CD4-positive, CD25-positive, alpha-beta regulatory T cell (primary cell): ENCODE measurements at regions not wholly inside any gene's neighbourhood (a gene's known extent, or its start where the extent isn't known, plus 50 kb on each side); places are given as distances from the start of the nearest gene placed in this dataset.
"Not testable (repeated sequence)": the region's sequence is repeated elsewhere in the genome, so short reads cannot be mapped to it uniquely, and the experiment has no call there.

Source experiments
- ATAC-seq, 2 donors: fragments of 150-1000 bp; cut with Tn5 transposase; one replicate each; pipeline ENCODE4 v1.10.0; 2021; ENCODE audit warnings: low read depth in 2 of 2, moderate number of reproducible peaks in 2 of 2, moderate library complexity in 1 of 2
- DNase-seq, 3 donors: peaks; one replicate each; pipeline versions ENCODE4 v3.0.0 to v3.0.0-alpha.2; 2012 to 2022; ENCODE audit warnings: mixed read lengths in 1 of 3
- H3K27ac ChIP-seq: one replicate; pipeline ENCODE4 v1.7.0; 2013; ENCODE audit warnings: mild to moderate bottlenecking, low read length; ENCODE audit not compliant: insufficient read depth, poor library complexity, severe bottlenecking
- H3K27me3 ChIP-seq: one replicate; pipeline ENCODE4 v1.7.0; 2013; ENCODE audit warnings: low read length; ENCODE audit not compliant: control insufficient read depth, insufficient read depth
- H3K36me3 ChIP-seq: one replicate; pipeline ENCODE4 v1.7.0; 2013; ENCODE audit warnings: mild to moderate bottlenecking, low read length, moderate library complexity; ENCODE audit not compliant: control insufficient read depth, insufficient read depth
- H3K4me1 ChIP-seq: 2 replicates; pipeline ENCODE4 v1.7.0; 2013; ENCODE audit warnings: mild to moderate bottlenecking, low read length; ENCODE audit not compliant: insufficient read depth, control insufficient read depth, poor library complexity, severe bottlenecking
- H3K4me3 ChIP-seq: one replicate; pipeline ENCODE4 v1.7.0; 2013; ENCODE audit warnings: low read depth, mild to moderate bottlenecking, low read length, moderate library complexity
- H3K9me3 ChIP-seq, 2 experiments: 1 replicate in 1 of 2; 2 replicates in 1 of 2; pipeline ENCODE4 v1.7.0; 2013; ENCODE audit warnings: low read length in 2 of 2, mild to moderate bottlenecking in 1 of 2, moderate library complexity in 1 of 2; ENCODE audit not compliant: control insufficient read depth in 2 of 2
- H3K27ac Mint-ChIP-seq, 3 donors: one replicate each; pipeline ENCODE4 v1.8.0; 2020 to 2022; ENCODE audit warnings: mild to moderate bottlenecking in 3 of 3, mixed read lengths in 3 of 3, moderate library complexity in 2 of 3
- H3K27me3 Mint-ChIP-seq: one replicate; pipeline ENCODE4 v1.8.0; 2022; ENCODE audit warnings: mild to moderate bottlenecking, mixed read lengths
- H3K36me3 Mint-ChIP-seq: one replicate; pipeline ENCODE4 v1.8.0; 2020; ENCODE audit warnings: mixed read lengths
- H3K4me1 Mint-ChIP-seq, 4 donors: one replicate each; pipeline ENCODE4 v1.8.0; 2020 to 2022; ENCODE audit warnings: mixed read lengths in 4 of 4, mild to moderate bottlenecking in 1 of 4
- H3K4me3 Mint-ChIP-seq, 4 donors: one replicate each; pipeline ENCODE4 v1.8.0; 2020 to 2022; ENCODE audit warnings: mild to moderate bottlenecking in 4 of 4, mixed read lengths in 4 of 4, moderate library complexity in 3 of 4
- H3K9me3 Mint-ChIP-seq, 7 donors: one replicate each; pipeline ENCODE4 v1.8.0; 2020 to 2022; ENCODE audit warnings: mixed read lengths in 7 of 7, mild to moderate bottlenecking in 3 of 7, moderate library complexity in 2 of 7

DNA sequence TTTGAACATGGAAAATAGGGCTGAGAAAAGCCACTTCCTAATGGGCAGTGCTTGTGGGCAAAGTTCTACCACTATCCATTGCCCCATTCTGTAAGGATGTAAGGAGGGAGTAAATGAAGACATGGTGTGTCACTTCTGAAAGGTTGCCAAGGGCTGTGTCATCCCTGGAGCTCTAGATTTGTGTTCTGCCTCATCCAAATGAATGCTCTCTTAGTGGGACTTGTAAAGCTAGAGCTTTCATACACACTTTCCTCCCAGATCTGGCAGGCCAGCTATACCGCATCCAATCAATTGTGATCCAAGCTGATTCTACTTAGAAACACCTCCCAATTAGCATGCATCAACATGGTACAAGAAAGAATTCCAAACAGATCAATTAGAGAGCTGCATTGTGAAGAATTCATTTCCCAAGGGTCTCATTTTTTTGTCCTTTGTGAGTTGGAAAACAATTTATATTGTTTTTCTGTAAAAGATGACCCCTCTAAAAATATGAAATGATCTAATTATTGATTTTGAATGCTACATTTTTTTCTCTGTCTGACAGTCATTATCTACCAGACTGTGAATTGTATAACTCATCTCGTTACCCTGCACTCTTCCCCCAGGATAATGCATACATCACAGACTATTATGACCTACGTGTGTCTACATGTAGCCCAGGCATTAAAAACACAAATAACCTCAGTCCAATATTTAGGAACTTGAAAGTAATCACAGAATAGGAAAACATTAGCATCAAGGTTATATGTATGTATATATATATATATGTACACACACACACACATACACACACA lies 117.1 kb upstream of the DUSP10 start:
- Histone ChIP-seq H3K27me3 (no peaks in the 10 kb centered on the region), H3K27ac (no peak overlapping the region), H3K36me3 (no peaks in the 10 kb centered on the region), H3K4me3 (no peak overlapping the region), H3K4me1 (no peaks in the 10 kb centered on the region), H3K9me3 (no peaks in the 10 kb centered on the region)
- Mint-ChIP-seq H3K9me3 (no peaks in the 10 kb centered on the region), H3K4me3 (no peak overlapping the region), H3K27me3 (no peaks in the 10 kb centered on the region), H3K27ac (no peak overlapping the region), H3K4me1 (no peaks in the 10 kb centered on the region), H3K36me3 (no peaks in the 10 kb centered on the region)
- DNase-seq: no peak
- ATAC-seq: no peak

DNA sequence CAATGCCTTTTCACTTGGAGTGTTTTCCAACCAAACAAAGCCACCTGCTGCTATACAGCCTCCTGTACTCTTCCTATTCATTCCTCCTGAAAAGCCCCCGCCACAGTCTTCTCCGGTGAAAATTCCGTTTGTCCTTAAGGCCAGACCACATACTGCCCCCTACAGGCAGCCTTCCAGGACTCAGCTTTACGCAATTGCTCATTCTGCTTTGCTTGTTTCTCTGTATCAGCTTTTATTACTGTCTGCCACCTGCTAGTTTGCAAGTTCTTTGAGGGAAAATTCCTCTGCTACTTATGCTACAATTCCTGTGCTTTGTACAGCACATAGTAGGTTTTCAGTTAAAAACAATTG lies 115.2 kb upstream of the DUSP10 start:
- DNase-seq, H3K36me3 Mint-ChIP-seq, H3K4me3 ChIP-seq, H3K9me3 ChIP-seq, H3K27ac ChIP-seq, ATAC-seq, H3K27me3 ChIP-seq, H3K4me3 Mint-ChIP-seq, H3K9me3 Mint-ChIP-seq, H3K4me1 Mint-ChIP-seq, H3K27me3 Mint-ChIP-seq, H3K36me3 ChIP-seq, H3K4me1 ChIP-seq: not testable (repeated sequence)
- peak overlapping the region in 1 of 3 donors; percentile 97 for H3K27ac Mint-ChIP-seq

- H3K36me3 ChIP-seq: no peaks in the 10 kb centered on the region
- no peaks in the 10 kb centered on the region for H3K27me3 Mint-ChIP-seq
- H3K4me1 Mint-ChIP-seq: no peaks in the 10 kb centered on the region
- peak overlapping the region in 1 of 3 donors; percentile 97 for H3K27ac Mint-ChIP-seq
- no peaks in the 10 kb centered on the region for H3K27me3 ChIP-seq
- no peaks in the 10 kb centered on the region for H3K9me3 ChIP-seq
- no peaks in the 10 kb centered on the region for H3K36me3 Mint-ChIP-seq
- no peaks in the 10 kb centered on the region for H3K4me1 ChIP-seq
- H3K27ac ChIP-seq: no peak overlapping the region
- H3K4me3 Mint-ChIP-seq: no peak overlapping the region
- H3K4me3 ChIP-seq: no peak overlapping the region
- H3K9me3 Mint-ChIP-seq: no peaks in the 10 kb centered on the region
- ATAC-seq (peak; percentile 40 to 44), DNase-seq (no peak)
Observed at GRCh38 chr1:221856228-221857093, 114.6 kb upstream of the DUSP10 start.

DNA sequence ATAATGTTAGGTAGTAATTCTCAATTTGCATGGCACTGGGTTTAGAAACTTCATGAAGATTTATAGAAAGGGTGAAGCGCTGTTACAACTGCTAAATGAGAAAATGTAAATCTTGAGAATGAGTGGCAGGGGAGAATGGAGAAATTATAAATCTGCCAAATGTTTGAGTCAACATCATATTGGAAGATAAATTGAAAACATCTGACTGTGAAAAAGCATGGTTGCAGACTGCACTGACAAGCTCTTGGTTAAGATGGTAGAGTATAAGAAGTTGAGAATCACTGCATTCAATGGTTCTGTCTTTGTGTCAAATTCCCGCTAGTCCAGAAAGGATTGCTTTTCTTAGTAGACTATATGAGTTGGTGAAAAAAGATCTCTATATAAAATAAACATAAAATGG lies 113.3 kb upstream of the DUSP10 start:
- no peak overlapping the region for H3K27ac ChIP-seq
- ATAC-seq: no peak
- H3K9me3 ChIP-seq: no peaks in the 10 kb centered on the region
- Mint-ChIP-seq H3K27ac (no peak overlapping the region), H3K9me3 (peaks cover 0 to 2% (median 0%) of the 10 kb centered on the region in 7 donors), H3K4me1 (no peaks in the 10 kb centered on the region), H3K4me3 (no peak overlapping the region), H3K27me3 (no peaks in the 10 kb centered on the region), H3K36me3 (no peaks in the 10 kb centered on the region)
- H3K36me3 ChIP-seq: no peaks in the 10 kb centered on the region
- DNase-seq: no peak
- no peak overlapping the region for H3K4me3 ChIP-seq
- no peaks in the 10 kb centered on the region for H3K4me1 ChIP-seq
- no peaks in the 10 kb centered on the region for H3K27me3 ChIP-seq

DNA sequence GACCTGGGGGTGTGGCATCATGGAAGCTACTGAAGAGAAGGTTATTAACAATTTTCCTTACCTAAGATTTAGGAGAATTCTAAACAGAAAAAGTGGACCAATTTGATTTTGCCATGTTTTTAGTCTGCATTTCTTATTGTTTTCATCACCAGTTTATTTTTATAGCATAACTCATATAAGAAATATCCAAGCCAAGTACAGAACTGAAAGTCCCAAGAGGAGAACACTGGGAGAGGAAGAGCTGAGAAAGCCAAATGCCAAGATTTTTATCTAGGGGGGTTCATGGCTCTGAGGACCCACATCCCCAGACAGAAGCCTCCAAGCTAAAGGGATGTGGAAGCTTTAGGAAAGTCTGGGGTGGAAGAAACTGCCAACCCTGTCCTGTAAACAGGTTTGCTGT lies 109.4 kb upstream of the DUSP10 start:
- Histone ChIP-seq H3K9me3 (no peaks in the 10 kb centered on the region), H3K27ac (no peak overlapping the region), H3K4me3 (no peak overlapping the region), H3K36me3 (no peaks in the 10 kb centered on the region), H3K4me1 (no peaks in the 10 kb centered on the region), H3K27me3 (no peaks in the 10 kb centered on the region)
- no peaks in the 10 kb centered on the region for H3K27me3 Mint-ChIP-seq
- H3K4me3 Mint-ChIP-seq: no peak overlapping the region
- H3K27ac Mint-ChIP-seq: no peak overlapping the region
- peaks cover 0 to 2% (median 0%) of the 10 kb centered on the region in 7 donors for H3K9me3 Mint-ChIP-seq
- ATAC-seq (no peak), DNase-seq (no peak)
- H3K4me1 Mint-ChIP-seq: no peaks in the 10 kb centered on the region
- no peaks in the 10 kb centered on the region for H3K36me3 Mint-ChIP-seq

- no peaks in the 10 kb centered on the region for H3K9me3 ChIP-seq
- H3K4me1 ChIP-seq: no peaks in the 10 kb centered on the region
- DNase-seq (no peak), ATAC-seq (no peak)
- Mint-ChIP-seq H3K27me3 (no peaks in the 10 kb centered on the region), H3K36me3 (no peaks in the 10 kb centered on the region), H3K27ac (no peak overlapping the region), H3K4me3 (no peak overlapping the region), H3K9me3 (peaks cover 0 to 2% (median 0%) of the 10 kb centered on the region in 7 donors), H3K4me1 (no peaks in the 10 kb centered on the region)
- no peak overlapping the region for H3K27ac ChIP-seq
- H3K27me3 ChIP-seq: no peaks in the 10 kb centered on the region
- no peaks in the 10 kb centered on the region for H3K36me3 ChIP-seq
- H3K4me3 ChIP-seq: no peak overlapping the region
Observed at GRCh38 chr1:221850470-221851187, 108.7 kb upstream of the DUSP10 start.

- no peak overlapping the region for H3K4me3 Mint-ChIP-seq
- H3K36me3 Mint-ChIP-seq: no peaks in the 10 kb centered on the region
- H3K9me3 ChIP-seq: no peaks in the 10 kb centered on the region
- H3K4me1 ChIP-seq: no peaks in the 10 kb centered on the region
- DNase-seq (no peak), ATAC-seq (no peak)
- no peaks in the 10 kb centered on the region for H3K27me3 Mint-ChIP-seq
- no peak overlapping the region for H3K27ac ChIP-seq
- H3K27me3 ChIP-seq: no peaks in the 10 kb centered on the region
- peaks cover 0 to 2% (median 0%) of the 10 kb centered on the region in 7 donors for H3K9me3 Mint-ChIP-seq
- H3K36me3 ChIP-seq: no peaks in the 10 kb centered on the region
- H3K27ac Mint-ChIP-seq: no peak overlapping the region
- no peak overlapping the region for H3K4me3 ChIP-seq
- H3K4me1 Mint-ChIP-seq: no peaks in the 10 kb centered on the region
Observed at GRCh38 chr1:221849897-221850296, 108.0 kb upstream of the DUSP10 start.
